ENCODE measurements at regions not wholly inside any gene's neighbourhood (a gene's known extent, or its start where the extent isn't known, plus 50 kb on each side); places are given as distances from the start of the nearest gene placed in this dataset.
"Not testable (repeated sequence)": the region's sequence is repeated elsewhere in the genome, so short reads cannot be mapped to it uniquely, and the experiment has no call there.

GRCh38 chr17:20877384-20877783, 165.4 kb downstream of the USP22 start:
- H3K9me3 ChIP-seq; H3K36me3 ChIP-seq; intact Hi-C loops (cut with DNase I); H3K4me3 ChIP-seq; DNase-seq; H3K4me1 ChIP-seq; H3K27ac ChIP-seq; H3K27me3 ChIP-seq; ATAC-seq: not testable (repeated sequence)
- 51 to 61% methylated on average over 1 of the region's 1 CpG for WGBS, 2 donors
- peak; percentile 29 for FAIRE-seq

- TF ChIP-seq, protein P1, sequence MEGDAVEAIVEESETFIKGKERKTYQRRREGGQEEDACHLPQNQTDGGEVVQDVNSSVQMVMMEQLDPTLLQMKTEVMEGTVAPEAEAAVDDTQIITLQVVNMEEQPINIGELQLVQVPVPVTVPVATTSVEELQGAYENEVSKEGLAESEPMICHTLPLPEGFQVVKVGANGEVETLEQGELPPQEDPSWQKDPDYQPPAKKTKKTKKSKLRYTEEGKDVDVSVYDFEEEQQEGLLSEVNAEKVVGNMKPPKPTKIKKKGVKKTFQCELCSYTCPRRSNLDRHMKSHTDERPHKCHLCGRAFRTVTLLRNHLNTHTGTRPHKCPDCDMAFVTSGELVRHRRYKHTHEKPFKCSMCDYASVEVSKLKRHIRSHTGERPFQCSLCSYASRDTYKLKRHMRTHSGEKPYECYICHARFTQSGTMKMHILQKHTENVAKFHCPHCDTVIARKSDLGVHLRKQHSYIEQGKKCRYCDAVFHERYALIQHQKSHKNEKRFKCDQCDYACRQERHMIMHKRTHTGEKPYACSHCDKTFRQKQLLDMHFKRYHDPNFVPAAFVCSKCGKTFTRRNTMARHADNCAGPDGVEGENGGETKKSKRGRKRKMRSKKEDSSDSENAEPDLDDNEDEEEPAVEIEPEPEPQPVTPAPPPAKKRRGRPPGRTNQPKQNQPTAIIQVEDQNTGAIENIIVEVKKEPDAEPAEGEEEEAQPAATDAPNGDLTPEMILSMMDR (IDR thresholded peaks at IDR 0.05), result no peak
- ATAC-seq (no peak), DNase-seq (no peak), FAIRE-seq (no peak)
- Histone ChIP-seq H3K4me3 (no peak overlapping the region), H3K27ac (no peak overlapping the region), H3K4me1 (peaks cover 3 to 5% (median 5%) of the 10 kb centered on the region in 3 donors), H3K27me3 (no peaks in the 10 kb centered on the region), H3K9me3 (no peaks in the 10 kb centered on the region), H3K36me3 (no peaks in the 10 kb centered on the region)
- 63 to 72% methylated on average over 2 of the region's 2 CpGs for WGBS, 2 donors
- intact Hi-C loops (cut with DNase I), result no loop called here
Measured at GRCh38 chr17:20890338-20890737, 152.5 kb downstream of the USP22 start.

DNA sequence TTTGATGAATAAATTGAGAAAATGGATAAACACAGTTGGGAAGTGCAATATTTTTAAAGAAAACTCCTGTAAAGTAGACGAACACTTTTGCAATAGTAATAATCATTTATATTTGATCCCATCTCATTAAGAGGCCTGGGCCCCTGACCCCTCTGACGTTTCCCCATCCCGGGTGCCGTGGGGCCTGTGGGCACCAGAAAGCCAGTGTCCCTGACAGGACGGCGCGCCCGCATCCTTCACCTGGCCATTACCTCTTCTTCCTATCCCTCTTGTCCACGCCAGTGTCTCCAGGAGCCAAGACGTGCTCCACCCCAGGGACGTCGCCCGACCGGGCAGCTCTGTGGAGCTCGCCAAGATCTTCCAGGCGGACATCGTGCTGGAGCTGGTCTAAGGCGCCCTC, 147.4 kb downstream of the USP22 start:
- intact Hi-C loops (cut with DNase I); H3K9me3 ChIP-seq; H3K4me3 ChIP-seq; FAIRE-seq; H3K27me3 ChIP-seq; H3K27ac ChIP-seq; H3K4me1 ChIP-seq; DNase-seq; H3K36me3 ChIP-seq: not testable (repeated sequence)
- WGBS, 2 donors, result 77 to 86% methylated on average over 11 to 12 of the region's 18 CpGs
- ATAC-seq, result peak in 1 of 4 donors; percentile 22

GRCh38 chr17:20896153-20896649, 146.6 kb downstream of the USP22 start:
- intact Hi-C loops (cut with DNase I), result no loop called here
- FAIRE-seq (no peak), ATAC-seq (peak; percentile 40 to 99 (median 84)), DNase-seq (peak; percentile 18 to 77 (median 61))
- Histone ChIP-seq H3K36me3 (no peaks in the 10 kb centered on the region), H3K4me1 (no peaks in the 10 kb centered on the region), H3K9me3 (no peaks in the 10 kb centered on the region), H3K27ac (no peak overlapping the region), H3K4me3 (peak overlapping the region in 1 of 4 donors; percentile 26), H3K27me3 (no peaks in the 10 kb centered on the region)
- WGBS, 2 donors, result 55 to 66% methylated on average over 28 to 30 of the region's 30 CpGs
- TF ChIP-seq, protein P1 (IDR thresholded peaks at IDR 0.05), result no peak

DNA sequence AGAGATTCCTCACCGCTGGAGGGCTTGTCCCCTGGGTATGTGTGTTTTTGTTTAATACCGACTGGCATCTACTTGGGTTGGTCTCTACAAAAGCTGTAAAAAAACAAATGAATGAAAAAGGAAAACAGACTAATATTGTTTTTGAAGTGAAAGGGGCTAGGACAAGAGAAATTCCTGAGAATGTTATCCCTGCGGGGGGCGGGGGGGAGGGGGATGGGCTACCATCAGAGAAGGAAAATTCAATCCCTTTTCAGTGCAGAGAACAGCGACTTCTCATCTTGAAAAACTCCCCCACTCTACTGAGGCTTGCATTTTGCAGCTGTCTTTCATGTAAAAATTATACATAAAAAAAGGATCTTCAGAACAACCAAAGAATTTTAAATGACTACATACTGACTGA, 144.1 kb downstream of the USP22 start:
- DNase-seq; H3K27me3 ChIP-seq; H3K27ac ChIP-seq; H3K4me1 ChIP-seq; ATAC-seq; intact Hi-C loops (cut with DNase I); FAIRE-seq; H3K9me3 ChIP-seq; H3K4me3 ChIP-seq; H3K36me3 ChIP-seq: not testable (repeated sequence)
- WGBS, 2 donors, result 75 to 81% methylated on average over 5 of the region's 5 CpGs

GRCh38 chr17:20902496-20902895, 140.3 kb downstream of the USP22 start:
- FAIRE-seq; intact Hi-C loops (cut with DNase I); H3K9me3 ChIP-seq; H3K27me3 ChIP-seq; H3K27ac ChIP-seq; H3K4me3 ChIP-seq; H3K36me3 ChIP-seq; ATAC-seq; H3K4me1 ChIP-seq; DNase-seq: not testable (repeated sequence)
- 37 to 45% methylated on average over 17 of the region's 17 CpGs for WGBS, 2 donors

GRCh38 chr17:20903549-20903948, 139.3 kb downstream of the USP22 start:
- 32 to 43% methylated on average over 1 of the region's 1 CpG for WGBS, 2 donors
- FAIRE-seq; intact Hi-C loops (cut with DNase I): not testable (repeated sequence)

More at GRCh38 chr17:20903549-20903948, 139.3 kb downstream of the USP22 start:
- ATAC-seq, H3K9me3 ChIP-seq, H3K4me1 ChIP-seq, H3K27ac ChIP-seq, DNase-seq, H3K4me3 ChIP-seq, H3K36me3 ChIP-seq, H3K27me3 ChIP-seq: not testable (repeated sequence)

Measured in pancreas (tissue), 10 donors.